GM19467 (cell line): ENCODE measurements at regions not wholly inside any gene's neighbourhood (a gene's known extent, or its start where the extent isn't known, plus 50 kb on each side); places are given as distances from the start of the nearest gene placed in this dataset.

Experiments used
- ATAC-seq: cut with Tn5 transposase; IDR thresholded peaks from one replicate; pipeline ENCODE4 v1.9.1; 2021; ENCODE audit warnings: mild to moderate bottlenecking, moderate library complexity; ENCODE audit not compliant: unreplicated experiment

GRCh38 chr10:8513155-8514147 is 459.0 kb downstream of the GATA3 start:
- ATAC-seq = no peak

- ATAC-seq = no peak
Observed at GRCh38 chr10:8520382-8520781, 465.9 kb downstream of the GATA3 start.

- ATAC-seq = no peak
Observed at GRCh38 chr10:8527773-8528172, 473.3 kb downstream of the GATA3 start.

DNA sequence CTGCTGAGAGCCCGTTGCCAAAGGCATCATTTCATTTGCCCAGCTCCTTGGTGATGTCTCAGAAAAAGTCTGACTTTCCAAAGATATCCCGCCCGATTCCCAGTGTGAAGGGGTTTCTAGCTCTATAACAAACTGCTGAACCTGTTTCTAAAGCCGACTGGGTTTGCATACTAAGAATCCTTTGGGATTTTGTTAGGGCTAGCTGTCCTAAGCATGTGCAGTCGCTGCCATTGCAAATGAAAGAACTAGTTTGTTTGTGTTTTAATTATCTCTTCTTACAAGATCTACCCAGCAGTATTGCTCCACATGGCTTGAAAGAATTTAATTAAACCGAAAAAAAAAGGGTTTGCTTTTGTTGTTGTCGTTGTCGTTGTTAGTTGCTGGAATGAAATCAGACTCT is 476.6 kb downstream of the GATA3 start:
- no peak for ATAC-seq

DNA sequence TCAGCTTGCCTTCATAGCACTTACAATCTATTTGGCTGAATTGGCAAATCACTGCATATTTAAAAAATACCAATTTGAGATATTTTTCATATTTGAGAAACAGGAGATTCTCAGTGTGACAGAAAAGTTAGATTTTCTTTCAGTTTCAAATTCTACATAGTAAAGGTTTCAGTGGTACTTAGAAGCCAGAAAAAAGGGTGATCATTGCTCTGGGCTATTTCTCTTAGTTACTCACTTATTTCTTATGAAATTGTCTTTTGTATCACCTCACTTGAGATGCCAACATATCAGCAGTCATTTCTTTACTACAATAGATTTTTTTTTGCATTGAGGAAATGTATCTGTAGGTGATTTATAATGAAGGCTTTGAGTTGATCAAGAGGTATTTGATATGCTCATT is 478.2 kb downstream of the GATA3 start:
- no peak for ATAC-seq

GRCh38 chr10:8533462-8533861 is 479.0 kb downstream of the GATA3 start:
- no peak for ATAC-seq

GRCh38 chr10:8534096-8534495 is 479.6 kb downstream of the GATA3 start:
- ATAC-seq = no peak

GRCh38 chr10:8534891-8535290 is 480.4 kb downstream of the GATA3 start:
- ATAC-seq = no peak

- no peak for ATAC-seq
Observed at GRCh38 chr10:8539056-8539455, 484.6 kb downstream of the GATA3 start.

DNA sequence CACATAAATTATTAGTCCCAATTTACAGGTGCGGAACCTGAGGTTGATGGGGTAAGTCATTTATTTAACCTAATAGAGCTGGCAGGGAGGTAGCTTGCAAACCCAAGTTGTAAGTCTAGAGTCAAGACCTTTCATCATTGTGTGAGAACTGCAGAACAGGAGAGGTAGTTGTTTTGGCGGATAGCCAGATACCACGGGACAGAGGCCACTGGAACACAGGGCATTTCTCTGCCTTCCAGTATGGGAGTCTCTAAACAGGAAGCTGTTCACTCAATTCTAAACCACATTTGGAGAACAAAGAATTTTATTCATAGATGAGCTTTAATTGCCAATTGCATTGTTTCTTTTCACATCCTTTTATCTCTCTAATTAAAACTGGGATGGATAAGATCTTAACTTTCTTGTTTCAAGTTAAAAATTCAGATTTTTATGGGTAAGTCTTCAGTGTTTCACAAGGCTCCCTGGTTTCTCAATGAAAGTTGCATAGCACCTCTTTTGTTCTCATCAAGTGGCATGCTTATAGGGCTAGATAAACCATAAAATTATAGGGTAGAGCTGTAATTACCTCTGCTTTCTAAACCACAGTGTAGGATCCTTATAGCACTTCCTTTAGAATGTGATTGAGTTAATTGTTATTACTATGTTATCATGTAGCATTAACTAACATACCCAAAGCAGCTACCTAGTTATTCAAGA is 489.0 kb downstream of the GATA3 start:
- ATAC-seq = no peak

DNA sequence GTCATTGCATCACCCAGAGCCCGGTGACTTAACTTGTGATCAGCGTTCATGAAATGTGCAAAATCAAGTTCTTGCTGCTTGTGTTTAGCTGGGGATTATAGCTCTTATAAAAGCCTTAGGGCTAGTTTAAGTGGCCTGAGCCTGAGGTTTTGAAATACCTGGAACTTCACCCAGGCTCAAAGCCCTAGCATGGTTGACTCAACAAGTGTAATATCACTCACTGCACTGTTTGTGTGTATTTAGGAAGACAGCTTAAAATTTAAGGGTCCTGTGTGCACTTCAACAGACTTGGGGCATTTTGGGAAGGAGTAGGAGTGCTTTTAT is 489.5 kb downstream of the GATA3 start:
- ATAC-seq = no peak

GRCh38 chr10:8544500-8544899 is 490.0 kb downstream of the GATA3 start:
- no peak for ATAC-seq

GRCh38 chr10:8554574-8554973 is 500.1 kb downstream of the GATA3 start:
- no peak for ATAC-seq

DNA sequence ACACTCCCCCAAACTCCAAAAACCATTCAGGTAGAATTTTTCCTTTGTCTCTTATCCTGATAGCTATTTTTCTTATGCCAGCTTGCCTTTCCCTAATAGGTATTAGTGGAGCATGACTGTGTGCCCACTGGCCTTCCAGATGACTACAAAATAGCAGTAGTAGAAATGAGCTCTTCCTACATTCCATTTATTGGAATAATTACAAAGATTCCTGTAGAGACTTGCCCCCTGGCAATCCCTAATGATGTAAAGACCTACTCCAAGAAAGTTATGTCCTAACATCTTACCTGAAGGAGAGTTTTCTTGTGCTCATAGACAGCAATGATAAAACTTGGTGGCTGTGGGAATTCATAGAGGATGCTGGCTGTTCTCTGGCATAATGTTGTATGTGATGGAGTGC is 501.8 kb downstream of the GATA3 start:
- ATAC-seq = no peak

DNA sequence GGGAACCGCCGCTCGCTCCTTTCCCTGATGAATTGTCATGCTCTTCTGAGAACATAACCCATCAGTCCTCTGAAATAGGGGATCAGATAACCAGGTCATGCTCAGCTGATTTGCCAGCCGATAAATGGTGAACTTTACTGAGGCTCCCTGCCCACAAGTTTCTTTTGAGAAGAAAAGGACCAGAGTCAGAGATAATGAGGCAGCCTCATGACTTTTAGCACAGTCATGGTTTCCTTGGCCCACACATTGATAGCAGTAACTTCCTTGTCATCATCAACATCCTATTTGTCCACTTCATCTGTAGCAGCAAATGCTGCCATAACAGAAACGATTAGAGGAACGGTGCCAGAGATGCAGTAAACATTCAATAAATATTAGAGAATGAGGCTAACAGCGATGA is 509.0 kb downstream of the GATA3 start:
- ATAC-seq = no peak

GRCh38 chr10:8566737-8567136 is 512.2 kb downstream of the GATA3 start:
- ATAC-seq = no peak

DNA sequence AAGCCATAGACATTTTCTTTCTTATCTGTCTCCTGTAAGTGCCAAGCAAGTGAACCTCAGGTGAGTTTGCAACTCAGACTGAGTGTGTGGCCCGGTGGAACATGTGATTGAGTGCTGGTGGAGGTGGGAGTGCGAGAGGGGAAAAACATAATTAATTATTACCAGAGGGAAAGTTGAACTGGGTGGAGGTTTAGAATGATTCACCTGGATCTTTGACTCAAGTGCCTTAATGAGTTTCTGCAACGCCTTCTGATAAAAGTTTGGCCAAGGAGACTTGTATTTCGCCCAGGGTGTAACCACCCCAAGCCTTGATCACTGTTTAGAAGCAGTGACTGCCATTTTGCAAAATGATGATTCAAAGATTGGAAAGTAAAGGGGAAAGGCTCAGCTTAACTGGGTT is 513.9 kb downstream of the GATA3 start:
- no peak for ATAC-seq

DNA sequence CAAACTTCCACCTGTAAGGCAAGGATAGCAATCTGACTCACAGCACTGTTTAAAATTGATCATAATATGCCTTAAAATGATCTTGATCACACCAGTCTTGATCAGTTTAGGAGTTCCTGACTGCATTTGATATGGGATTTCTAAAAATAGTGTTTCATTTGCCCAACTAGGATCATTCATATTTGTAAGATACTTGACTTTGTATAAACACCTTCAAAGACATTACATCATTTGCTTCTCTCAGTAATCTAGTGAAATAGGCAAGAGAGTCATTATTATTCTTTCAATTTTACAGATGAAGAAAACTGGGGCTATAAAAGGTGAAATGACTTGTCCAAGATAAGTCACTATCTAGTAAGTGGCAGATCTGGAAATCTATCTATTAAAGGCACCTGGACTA is 521.1 kb downstream of the GATA3 start:
- no peak for ATAC-seq

DNA sequence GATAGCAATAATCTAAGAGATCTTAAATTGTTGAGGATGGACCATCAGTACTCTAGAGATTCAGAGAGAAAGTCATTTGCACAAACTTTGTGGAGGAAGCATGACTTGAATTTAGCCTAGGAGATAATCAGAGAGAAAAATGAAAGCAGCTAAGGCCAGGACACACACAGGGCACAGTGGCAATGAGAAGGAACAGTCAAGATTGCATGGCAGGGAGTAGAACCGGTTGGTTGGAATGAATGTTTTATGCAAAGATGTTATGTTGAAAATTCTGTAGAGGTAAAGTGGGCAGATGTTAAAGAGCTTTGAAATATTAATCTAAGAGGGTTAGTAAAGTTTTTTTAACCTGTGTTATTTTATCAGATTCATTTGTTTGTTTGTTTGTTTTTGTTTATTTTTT is 521.8 kb downstream of the GATA3 start:
- no peak for ATAC-seq

- ATAC-seq = no peak
Observed at GRCh38 chr10:8576911-8577310, 522.4 kb downstream of the GATA3 start.

- ATAC-seq = no peak
Observed at GRCh38 chr10:8577686-8578085, 523.2 kb downstream of the GATA3 start.

GRCh38 chr10:8581521-8582225 is 527.2 kb downstream of the GATA3 start:
- ATAC-seq = no peak
